Stomach (tissue), 4 donors: ENCODE measurements at regions not wholly inside any gene's neighbourhood (a gene's known extent, or its start where the extent isn't known, plus 50 kb on each side); places are given as distances from the start of the nearest gene placed in this dataset.

Experiments
- EP300 ChIP-seq: sonication (generic); formaldehyde crosslinking; IDR thresholded peaks from one replicate; pipeline ENCODE4 v1.6.1; 2017; ENCODE audit warnings: antibody characterized with exemption
- POLR2A ChIP-seq, 4 donors: fragments of 450-650 bp; IDR thresholded peaks; one replicate each; pipeline ENCODE4 v1.6.1; 2016; ENCODE audit warnings: antibody characterized with exemption in 4 of 4, control low read depth in 2 of 4, mild to moderate bottlenecking in 1 of 4, moderate library complexity in 1 of 4
- POLR2AphosphoS5 ChIP-seq, 3 donors: sonication (generic); formaldehyde crosslinking; IDR thresholded peaks; one replicate each; pipeline ENCODE4 v1.6.1; 2016; ENCODE audit warnings: antibody characterized with exemption in 3 of 3
- TF ChIP-seq, protein P1 (sequence below), 7 experiments: fragments of 450-650 bp in 4 of 7; fragments of 200-600 bp in 3 of 7; sonication (generic) in 3 of 7; IDR thresholded peaks; one replicate each; pipeline ENCODE4 v1.5.1; 2016 to 2019; ENCODE audit warnings: antibody characterized with exemption in 7 of 7, control low read depth in 2 of 7, mild to moderate bottlenecking in 1 of 7

DNA sequence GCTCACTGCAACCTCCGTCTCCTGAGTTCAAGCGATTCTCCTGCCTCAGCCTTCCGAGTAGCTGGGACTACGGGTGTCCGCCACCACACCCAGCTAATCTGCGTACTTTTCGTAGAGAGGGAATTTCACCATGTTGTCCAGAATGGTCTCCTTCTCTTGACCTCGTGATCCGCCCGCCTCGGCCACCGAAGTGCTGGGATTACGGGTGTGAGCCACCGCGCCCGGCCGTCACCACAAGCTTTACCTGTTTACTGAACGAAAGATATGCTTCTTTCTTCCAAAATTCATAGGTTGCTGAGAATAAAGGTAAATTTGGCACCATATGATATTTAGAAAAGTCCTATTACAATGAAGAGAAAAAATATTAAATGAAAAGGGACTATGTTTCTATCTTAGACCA is 333.5 kb upstream of the EPHA6 start:
- TF ChIP-seq, protein P1, sequence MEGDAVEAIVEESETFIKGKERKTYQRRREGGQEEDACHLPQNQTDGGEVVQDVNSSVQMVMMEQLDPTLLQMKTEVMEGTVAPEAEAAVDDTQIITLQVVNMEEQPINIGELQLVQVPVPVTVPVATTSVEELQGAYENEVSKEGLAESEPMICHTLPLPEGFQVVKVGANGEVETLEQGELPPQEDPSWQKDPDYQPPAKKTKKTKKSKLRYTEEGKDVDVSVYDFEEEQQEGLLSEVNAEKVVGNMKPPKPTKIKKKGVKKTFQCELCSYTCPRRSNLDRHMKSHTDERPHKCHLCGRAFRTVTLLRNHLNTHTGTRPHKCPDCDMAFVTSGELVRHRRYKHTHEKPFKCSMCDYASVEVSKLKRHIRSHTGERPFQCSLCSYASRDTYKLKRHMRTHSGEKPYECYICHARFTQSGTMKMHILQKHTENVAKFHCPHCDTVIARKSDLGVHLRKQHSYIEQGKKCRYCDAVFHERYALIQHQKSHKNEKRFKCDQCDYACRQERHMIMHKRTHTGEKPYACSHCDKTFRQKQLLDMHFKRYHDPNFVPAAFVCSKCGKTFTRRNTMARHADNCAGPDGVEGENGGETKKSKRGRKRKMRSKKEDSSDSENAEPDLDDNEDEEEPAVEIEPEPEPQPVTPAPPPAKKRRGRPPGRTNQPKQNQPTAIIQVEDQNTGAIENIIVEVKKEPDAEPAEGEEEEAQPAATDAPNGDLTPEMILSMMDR (IDR thresholded peaks at IDR 0.05), result no peak
- TF ChIP-seq POLR2A (IDR thresholded peaks at IDR 0.05), result no peak
- no peak for TF ChIP-seq EP300
- TF ChIP-seq POLR2AphosphoS5 (IDR thresholded peaks at IDR 0.05), result no peak
